ENCODE measurements at regions not wholly inside any gene's neighbourhood (a gene's known extent, or its start where the extent isn't known, plus 50 kb on each side); places are given as distances from the start of the nearest gene placed in this dataset.

DNA sequence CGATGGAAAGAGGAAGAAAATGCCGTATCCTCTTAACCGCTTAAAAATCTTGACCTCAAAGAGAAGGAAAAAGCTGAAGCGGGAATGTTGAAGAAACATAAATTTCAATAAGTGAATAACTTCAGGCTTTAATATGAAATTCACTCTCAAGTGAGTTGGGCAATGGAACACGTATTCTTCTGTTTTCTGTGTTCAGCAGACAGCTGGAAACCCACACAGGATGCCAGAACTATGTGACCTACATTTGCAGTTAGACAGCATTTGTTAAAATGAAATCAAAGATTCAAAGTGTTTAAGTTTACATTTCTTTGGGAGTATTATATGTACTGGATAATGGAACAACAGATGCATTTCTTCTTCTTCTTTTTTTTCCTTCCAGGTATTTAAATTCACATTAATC, 80.5 kb upstream of the SPATS2L start:
- TF ChIP-seq CTCF (IDR thresholded peaks at IDR 0.05; ENCODE audit: insufficient read depth, low read length, poor library complexity, severe bottlenecking), result no peak
- Histone ChIP-seq H3K27me3 (replicated peaks; ENCODE audit: control insufficient read depth, insufficient read depth, low read length) (no peaks in the 10 kb centered on the region), H3K36me3 (ENCODE audit: control insufficient read depth, insufficient read depth, low read length) (no peaks in the 10 kb centered on the region), H3K4me3 (replicated peaks; ENCODE audit: low read depth, low read length) (no peak overlapping the region)
- no peak for DNase-seq (ENCODE audit: extremely low read depth, insufficient read length)

DNA sequence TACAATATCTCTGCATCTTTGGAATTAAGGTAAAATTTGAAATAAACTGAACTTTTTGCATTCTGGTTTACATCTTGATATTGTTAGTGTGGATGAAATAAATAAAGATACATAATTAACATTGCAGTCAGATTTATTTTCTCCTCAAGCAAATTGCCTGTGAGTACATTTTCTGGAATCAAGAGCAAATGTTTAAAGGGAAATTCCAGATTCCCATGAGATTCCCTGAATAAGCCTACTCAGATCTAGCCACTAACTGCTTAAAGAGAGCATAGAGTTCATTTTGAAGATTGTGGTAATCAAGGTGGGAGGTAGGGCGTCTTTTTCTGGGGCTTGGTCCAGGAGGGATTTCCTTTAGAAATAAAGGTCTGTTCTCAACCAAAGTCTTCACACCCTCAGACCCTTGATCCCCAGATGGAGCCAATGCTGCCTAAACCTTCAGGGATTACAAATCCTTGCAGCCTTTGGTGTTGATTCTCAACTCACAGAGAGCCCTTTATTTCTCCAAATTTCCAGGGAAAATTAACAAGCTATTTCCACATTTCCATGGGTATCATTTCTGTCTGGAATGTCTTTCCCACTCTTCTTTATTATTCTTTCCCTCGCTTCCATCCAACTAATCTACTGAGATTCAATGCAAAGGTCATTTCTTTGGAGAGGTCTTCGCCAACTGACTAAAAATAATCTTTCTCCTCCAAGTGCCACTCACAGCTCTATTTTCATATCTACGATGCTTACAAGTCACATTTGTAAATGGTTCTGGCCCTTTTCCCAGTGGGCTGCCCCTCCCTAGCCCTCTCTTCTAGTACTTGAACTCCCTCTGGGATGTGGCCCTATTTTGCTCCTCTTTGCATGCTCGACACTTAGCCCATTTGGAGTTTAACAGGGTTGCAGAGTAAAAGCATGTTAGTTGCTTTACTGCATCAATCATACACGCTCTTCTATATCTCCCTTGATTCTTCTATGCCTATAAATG, 79.8 kb upstream of the SPATS2L start:
- H3K36me3 ChIP-seq (ENCODE audit: control insufficient read depth, insufficient read depth, low read length), result no peaks in the 10 kb centered on the region
- DNase-seq (ENCODE audit: extremely low read depth, insufficient read length), result no peak
- no peaks in the 10 kb centered on the region for H3K27me3 ChIP-seq (replicated peaks; ENCODE audit: control insufficient read depth, insufficient read depth, low read length)
- no peak overlapping the region for H3K4me3 ChIP-seq (replicated peaks; ENCODE audit: low read depth, low read length)
- TF ChIP-seq CTCF (IDR thresholded peaks at IDR 0.05; ENCODE audit: insufficient read depth, low read length, poor library complexity, severe bottlenecking), result no peak

DNA sequence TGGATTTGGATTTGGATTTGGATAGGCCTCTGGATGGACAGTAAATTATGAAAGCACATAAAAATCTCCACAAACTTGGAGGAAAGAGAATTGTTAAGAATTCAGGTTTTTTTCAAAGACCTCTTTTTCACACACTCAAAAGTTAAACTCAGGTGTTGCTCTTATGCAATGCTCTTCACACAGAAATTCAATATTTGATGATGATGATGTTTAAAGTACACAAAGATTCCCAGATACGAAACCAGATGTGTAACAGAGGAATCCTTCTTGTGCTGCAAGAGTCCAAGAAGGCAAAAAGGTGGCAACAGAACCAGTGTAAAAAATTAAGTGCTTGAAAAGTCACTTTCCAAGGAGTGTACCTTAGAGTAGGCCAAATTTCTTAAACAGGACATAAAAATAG, 75.8 kb upstream of the SPATS2L start:
- no peaks in the 10 kb centered on the region for H3K27me3 ChIP-seq (replicated peaks; ENCODE audit: control insufficient read depth, insufficient read depth, low read length)
- DNase-seq (ENCODE audit: extremely low read depth, insufficient read length), result no peak

DNA sequence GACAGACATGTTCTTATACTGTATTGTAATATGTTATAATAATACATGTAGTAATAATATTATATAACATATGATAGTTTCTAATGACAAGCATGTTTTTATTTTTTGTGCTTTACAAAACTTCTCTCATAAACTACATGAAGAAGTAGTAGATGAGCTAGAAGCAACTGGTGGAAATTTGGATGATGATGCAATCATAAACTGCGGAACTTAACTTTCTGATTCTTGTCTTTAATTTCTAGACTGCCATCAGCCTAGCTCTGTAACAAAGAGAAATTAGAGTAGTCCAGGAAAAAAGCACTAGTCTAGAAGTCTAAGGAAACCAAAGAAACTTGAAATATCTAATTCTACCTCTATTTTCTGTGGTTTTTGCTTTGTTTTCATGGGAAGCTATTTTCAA, 71.0 kb upstream of the SPATS2L start:
- TF ChIP-seq CTCF (IDR thresholded peaks at IDR 0.05; ENCODE audit: insufficient read depth, low read length, poor library complexity, severe bottlenecking), result no peak
- H3K27me3 ChIP-seq (replicated peaks; ENCODE audit: control insufficient read depth, insufficient read depth, low read length), result no peaks in the 10 kb centered on the region
- no peak overlapping the region for H3K4me3 ChIP-seq (replicated peaks; ENCODE audit: low read depth, low read length)
- no peak for DNase-seq (ENCODE audit: extremely low read depth, insufficient read length)
- no peaks in the 10 kb centered on the region for H3K36me3 ChIP-seq (ENCODE audit: control insufficient read depth, insufficient read depth, low read length)

More for the DNA sequence above, 75.8 kb upstream of the SPATS2L start:
- Histone ChIP-seq H3K36me3 (ENCODE audit: control insufficient read depth, insufficient read depth, low read length) (no peaks in the 10 kb centered on the region), H3K4me3 (replicated peaks; ENCODE audit: low read depth, low read length) (no peak overlapping the region)
- no peak for TF ChIP-seq CTCF (IDR thresholded peaks at IDR 0.05; ENCODE audit: insufficient read depth, low read length, poor library complexity, severe bottlenecking)

DNA sequence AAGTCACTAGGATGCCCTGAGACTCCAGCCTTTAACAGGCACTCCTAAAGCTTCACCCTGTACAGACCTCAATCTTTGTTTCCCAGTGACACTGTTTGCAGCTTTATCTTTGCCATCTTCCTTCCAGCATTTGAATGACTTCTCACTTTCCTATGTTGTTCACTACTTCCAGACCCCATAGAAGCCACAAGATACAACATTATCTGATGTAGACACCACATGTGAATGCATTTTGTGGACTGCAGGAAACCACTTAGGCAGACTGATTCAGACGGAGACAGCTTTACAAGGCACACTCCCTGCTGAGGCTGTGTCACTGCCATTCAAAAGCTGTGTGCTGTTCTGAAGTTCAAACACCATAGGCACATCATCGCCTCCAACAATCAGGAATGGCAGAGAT, 67.3 kb upstream of the SPATS2L start:
- Histone ChIP-seq H3K4me3 (replicated peaks; ENCODE audit: low read depth, low read length) (no peak overlapping the region), H3K27me3 (replicated peaks; ENCODE audit: control insufficient read depth, insufficient read depth, low read length) (no peaks in the 10 kb centered on the region), H3K36me3 (ENCODE audit: control insufficient read depth, insufficient read depth, low read length) (no peaks in the 10 kb centered on the region)
- no peak for TF ChIP-seq CTCF (IDR thresholded peaks at IDR 0.05; ENCODE audit: insufficient read depth, low read length, poor library complexity, severe bottlenecking)
- no peak for DNase-seq (ENCODE audit: extremely low read depth, insufficient read length)

All from GM06990 (cell line).